COLO829 (cell line): ENCODE measurements at regions not wholly inside any gene's neighbourhood (a gene's known extent, or its start where the extent isn't known, plus 50 kb on each side); places are given as distances from the start of the nearest gene placed in this dataset.

Experiments
- DNase-seq: peaks from one replicate; pipeline ENCODE4 v3.0.0; 2012; ENCODE audit warnings: low spot score

DNA sequence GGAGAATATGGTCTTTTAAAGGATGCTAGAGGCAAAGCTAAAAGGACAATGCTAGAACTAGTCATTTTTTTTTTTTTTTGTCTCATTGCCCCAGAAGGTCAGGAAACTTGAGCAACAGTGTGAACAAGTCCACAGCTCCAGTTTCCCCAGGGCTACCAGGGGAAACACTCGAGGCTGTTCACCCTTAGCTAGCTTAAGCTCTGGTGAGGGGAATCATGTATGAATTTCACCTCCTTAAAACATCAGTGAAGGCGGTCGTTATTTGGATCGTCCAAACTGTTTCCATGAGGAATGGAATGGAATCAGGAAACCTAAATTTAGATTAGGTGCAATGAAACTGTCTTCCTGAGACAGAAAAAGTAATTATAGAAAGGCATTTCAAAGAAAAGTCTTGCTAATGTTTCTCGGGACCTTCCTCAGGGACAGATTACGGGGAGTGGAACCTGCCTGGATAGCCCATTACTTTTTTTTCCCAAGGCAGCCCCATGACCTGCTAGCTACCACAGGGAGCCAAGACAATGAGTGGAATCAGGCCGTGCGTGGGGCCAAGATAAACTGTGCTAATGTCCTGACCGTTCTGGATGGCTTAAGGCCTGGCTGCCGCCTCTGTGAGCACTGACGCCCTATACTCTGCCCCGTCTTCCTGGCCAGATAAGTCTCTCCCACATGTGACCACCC is 164.8 kb upstream of the SGK1 start:
- DNase-seq = no peak

DNA sequence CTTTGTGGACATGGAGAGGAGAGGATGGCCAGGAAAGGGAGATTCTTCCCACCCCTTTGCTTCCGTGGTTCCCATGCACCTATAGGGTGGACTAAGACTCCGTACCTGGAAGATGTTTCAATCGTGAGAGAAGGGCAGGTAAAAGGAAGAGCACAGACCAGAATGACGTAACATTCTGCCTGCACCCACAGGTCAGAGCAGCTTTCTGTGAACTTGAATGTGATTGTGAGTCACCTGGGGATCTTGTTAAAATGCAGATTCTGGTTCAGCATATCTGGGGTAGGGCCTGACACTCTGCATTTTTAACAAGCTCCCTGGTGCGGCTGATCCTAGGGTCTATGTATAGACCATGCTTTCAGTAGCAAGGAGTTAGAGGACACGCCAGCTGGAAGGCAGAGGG is 164.1 kb upstream of the SGK1 start:
- no peak for DNase-seq

DNA sequence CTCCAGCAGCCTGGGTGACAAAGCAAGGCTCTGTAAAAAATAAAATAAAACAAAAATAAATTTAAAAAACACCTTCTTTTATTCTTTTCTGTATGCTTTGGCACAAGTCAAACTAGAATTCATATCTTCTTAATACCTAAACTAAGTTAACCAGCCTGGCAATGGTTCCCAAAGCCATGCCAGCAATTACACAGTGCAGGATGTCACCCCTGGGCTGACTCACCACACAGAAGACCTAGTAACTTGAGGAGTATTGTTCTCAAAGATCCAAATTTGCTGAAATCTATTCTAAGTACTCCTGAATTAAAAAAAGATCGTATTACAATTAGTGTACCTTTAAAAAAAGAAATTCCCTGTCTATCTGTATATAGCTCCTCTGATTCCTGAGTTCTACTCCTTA is 162.7 kb upstream of the SGK1 start:
- DNase-seq = peak; percentile 26

DNA sequence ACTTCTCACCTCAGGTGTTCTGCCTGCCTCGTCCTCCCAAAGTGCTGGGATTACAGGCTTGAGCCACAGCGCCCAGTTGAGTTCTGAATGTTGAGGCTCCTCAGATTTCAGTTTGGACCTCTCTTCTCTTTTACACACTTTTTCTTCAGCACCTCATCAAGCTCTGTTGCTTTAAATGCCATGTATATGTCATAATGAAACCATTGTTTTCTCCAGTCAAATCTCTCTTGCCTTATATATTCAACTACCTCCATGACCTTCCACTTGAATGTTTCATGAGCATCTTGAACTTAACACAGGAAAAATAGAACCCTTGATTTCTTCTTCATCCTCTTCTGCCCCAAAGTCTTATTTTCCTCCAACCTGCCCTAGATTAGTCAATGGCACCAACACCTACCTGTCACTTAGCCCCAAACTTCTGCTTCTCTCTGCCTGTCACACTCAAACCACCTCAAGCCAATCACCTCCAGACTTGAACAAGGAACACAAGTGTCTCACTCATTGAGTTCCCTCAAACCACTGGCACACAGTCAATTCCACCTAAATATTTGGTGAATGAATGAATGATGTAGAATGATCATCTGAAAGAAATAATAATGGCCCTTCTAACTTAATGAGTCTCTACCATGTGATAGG is 161.0 kb upstream of the SGK1 start:
- peak; percentile 20 for DNase-seq

DNA sequence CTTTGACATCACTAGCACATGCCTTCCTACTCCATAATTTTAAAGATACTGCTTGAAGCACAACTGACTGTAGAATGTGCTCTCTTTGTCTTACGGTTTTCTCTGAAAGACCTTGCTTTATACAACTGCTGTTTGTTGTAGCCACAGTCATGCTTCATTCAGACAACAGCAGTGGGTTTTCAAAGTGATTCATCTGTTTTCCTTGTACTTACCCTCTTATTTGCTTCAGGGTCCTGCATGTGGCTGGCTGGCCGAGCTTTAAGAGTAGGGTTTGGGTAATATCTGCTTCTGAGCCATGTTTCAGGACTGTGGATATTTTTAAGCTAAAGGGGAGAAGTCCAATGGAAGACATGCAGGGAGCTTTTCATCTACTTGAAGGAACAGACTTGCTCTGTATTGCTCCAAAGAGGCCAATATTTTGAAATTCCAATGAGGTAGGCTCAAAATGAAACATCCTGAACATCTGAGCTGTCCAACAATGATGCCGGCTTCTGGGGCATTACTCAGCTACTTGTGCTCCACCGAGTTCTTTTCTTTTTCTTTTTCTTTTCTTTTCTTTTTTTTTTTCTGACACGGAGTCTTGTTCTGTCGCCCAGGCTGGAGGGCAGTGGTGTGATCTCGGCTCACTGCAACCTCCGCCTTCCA is 160.2 kb upstream of the SGK1 start:
- peak; percentile 65 for DNase-seq

DNA sequence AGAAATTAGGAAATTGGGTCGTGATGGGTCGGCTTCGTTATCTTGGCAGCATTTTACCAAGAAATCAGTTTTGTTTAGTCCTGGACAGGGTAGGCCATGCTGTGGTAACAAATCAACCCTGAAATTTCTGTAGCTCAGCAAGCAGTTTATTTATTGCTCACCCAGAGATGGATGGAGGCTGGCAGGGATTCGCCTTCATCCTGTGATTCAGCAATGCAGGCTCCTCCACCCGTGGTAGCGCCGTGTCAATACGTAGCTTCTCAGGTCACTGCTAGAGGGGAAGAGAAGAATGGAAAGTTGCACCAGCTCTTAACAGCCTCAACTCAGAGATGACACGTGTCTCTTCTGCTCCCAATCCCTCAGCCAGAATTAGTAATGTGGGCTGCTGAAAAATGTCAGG is 157.0 kb upstream of the SGK1 start:
- DNase-seq = no peak

DNA sequence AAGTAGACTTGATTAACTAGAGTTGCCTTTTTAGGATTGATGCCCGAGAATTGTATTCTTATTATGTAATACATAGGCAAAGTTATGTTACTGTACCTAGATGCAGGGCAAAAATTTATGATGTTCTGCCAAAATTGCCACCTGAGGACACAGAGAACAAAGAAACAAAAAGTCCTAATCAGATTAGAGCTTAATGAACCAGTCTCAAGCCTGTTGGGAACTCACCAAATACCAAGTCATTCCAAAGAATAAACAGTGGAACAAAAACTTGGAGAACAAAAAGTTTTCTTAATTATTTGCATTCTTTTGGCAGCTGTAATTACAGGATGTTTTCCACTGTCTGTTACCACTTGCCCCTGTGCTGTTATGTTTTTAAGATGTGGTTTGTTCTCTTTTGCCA is 154.7 kb upstream of the SGK1 start:
- no peak for DNase-seq

DNA sequence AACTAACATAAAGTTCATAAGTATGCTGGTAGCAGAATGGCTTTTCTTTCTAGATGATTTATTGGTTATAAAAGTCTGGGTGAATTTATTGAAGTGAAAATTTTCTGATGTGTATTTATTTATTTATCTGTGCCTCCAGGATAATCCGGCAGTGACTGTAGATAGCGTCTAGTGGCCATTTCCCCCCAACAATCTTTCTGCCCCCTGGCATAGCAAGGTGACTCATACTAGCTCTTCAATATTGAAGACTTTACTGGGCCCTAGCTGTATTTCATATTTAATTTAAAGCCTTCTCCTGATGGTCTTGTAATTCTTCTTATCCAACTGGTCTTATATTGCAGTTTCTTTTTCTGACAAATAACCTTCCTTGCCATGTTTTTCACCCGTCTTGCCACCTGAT is 154.1 kb upstream of the SGK1 start:
- DNase-seq = no peak

DNA sequence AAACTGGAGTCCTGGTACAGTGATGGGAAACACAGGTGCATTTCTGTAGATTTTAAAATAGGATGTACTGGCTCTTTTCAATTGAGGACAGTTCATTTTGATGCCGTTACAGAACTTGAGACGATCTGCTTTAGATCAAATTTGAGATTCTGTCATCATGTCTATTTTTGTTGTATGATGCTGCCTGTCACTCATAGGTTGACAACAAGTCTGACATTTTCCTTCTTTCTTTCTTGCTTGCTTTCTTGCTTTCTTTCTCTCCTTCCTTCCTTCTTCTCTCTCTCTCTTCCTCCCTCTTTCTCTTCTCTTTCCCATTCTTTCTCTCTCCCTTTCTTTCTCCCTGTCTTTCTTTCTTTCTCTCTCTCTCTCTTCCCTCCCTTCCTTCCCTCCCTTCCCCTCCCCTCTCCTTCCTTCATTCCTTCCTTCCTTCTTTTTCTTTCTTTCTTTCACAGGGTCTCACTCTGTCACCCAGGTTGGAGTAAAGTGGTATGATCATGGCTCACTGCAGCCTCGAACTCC is 152.6 kb upstream of the SGK1 start:
- DNase-seq = no peak

DNA sequence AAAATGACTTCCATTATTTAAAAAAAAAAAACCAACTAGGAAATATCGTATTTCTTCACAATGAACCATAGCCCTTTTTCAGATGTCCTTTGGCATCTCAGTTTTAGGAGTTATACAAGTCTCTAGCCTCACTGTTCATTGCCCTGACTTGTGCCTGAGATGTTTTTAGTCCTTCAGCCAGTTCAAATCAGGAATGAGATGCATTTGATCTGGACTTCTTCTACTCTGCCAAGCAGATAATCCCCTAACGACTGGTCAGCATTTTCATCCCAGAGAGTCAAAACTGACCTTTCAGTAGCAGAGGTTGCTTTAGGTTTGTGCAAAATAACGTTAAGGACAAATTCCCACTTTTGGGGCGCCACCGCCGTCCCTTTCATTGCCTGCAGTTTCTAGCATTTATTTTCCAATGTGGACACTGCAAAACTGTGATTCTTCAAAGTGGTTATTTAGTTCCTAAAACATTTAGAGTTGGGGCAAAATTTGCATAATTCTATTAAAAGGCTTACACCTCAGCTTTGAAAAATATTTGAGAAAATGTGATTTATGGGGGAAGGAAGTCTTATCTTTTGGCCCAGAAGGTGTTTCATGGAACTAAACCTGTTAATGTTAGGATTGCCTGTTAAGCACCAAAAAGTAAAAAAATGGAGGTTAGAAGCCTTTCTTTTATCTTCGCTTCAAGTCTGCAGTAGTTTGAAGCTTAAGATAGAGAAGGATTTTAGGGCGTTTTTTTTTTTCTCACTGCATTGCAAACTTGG is 152.0 kb upstream of the SGK1 start:
- DNase-seq = no peak

DNA sequence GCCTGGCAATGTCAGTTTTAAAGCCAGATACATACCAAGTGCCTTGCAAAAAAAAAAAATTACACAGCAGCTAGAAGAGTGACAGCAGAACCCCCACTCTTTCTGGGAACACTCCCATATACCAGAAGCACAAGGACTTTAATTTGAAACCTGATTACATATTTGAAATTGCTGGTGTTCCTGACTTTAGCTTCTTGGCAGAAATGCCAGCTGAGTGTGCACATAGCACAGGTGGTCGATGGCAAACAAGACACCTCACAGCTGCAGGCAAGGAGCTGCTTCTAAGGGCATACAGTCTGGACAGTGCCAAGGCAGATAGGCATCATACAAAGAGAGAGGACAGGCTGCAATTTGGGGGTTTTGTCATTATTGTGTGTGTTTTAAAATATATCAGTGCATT is 150.7 kb upstream of the SGK1 start:
- DNase-seq = no peak

DNA sequence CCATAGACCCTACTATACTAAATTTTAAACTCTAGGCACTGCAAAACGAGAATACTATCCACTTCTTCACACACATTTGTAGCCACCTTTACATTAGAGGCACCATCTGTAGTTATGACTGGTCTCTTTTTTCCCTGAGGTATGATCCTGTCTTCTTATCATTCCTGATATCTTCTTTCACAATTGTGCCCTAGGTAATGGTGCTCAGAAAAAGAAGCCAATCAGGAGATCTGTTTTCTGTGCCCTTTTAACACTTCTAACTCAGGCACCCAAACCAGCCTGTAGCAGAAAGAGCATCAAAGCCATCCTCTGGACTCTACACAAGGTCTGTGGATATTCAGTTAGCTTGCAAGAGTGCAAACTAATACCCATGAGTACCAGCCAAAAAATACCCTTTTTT is 149.7 kb upstream of the SGK1 start:
- no peak for DNase-seq

DNA sequence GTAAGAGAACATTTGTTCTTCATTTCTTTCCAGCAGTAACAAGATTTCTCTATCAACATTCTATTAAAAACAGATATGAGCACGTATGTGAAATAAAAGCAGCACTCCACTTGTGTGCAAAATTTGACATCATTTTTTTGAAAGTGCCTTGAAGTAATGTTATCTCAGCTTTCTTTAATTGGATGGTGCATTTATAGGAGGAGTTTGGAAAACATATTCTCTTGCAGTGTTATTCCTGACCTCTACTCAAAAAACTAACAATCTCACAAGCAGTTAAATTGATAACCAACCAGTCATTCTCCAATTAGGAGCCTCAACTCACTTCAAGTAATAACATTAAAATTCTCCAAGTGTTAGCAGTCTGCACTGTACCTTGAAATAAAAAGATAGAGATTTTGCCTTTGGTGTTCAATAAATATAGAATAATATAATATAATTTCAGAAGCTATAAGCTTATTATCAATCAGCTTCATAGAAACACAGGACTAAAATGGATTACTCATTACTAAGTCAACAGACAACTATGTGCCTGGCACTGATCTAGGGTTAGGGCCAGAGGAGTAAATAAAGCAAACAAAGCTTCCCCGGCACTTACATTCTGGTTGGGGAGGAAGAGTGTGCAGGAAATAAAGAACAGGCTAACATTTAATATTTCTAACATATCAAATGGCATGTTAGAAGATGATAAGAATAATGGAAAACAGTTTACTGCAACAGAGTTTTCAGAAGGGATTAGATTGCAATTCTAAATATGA is 149.0 kb upstream of the SGK1 start:
- DNase-seq = no peak

DNA sequence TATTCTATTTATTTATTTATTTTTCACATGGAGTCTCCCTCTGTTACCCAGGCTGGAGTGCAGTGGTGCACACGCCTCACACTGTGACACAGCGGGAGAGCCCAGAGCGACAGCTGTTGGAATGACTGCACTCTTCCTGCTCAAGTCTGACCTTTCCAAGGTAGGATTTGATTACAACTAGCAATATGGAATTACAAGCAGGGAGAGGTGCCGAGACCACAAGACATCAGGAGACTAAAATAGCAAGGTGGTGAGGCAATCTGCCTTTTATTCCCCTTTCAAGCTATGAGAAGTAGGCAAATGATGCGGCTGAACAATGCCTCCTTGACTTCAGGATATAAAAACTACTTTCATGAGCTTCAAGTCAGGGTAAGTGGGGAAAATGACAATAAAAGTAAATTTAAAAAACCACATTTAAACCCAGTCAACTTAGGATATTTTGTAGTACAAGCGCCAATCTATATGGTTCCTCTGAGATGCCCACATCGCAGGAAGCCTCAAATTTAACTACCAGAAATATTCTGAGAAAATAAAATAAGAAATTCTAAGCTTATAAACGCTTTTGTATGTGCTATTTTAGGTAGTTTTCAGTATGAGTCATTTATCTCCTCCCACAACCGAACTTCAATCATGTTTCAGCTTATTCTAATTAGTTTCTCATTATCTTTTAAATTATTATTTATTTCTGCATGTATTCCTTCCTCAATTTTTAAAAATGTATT is 146.9 kb upstream of the SGK1 start:
- peak; percentile 51 for DNase-seq

DNA sequence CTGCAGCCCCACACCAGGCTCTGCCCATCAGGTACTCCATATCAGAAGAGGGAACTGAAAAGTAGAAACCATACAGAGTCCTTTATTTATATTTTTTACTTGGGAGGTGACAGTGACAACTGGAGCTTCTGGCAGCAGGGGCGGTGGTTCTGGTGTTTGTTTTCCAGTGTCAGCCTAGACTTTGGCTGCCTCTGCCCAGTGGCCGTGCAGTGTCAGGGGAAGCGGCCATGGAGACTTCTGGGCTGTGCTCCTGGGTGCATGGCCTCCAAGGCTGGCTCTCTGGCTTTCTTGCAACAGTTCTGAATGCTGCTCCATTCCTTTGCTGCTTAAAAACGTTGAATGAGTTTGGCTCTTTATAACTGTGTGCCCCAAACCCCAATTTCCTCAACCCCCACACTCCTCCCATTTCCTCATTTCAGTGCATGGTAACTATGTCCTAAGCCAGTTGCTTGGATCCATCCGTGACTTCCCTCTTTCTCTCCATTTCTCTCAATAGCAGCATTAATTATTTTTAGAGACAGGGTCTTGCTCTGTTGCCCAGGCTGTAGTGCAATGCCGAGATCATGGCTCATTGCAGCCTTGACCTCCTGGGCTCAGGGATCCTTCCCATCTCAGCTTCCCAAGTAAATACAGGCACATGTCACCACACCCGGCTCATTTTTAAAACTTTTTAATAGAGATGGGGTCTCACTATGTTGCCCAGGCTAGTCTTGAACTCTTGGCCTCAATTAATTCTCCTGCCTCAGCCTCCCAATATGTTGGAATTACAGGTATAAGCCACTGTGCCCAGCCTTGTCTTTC is 141.1 kb upstream of the SGK1 start:
- no peak for DNase-seq

DNA sequence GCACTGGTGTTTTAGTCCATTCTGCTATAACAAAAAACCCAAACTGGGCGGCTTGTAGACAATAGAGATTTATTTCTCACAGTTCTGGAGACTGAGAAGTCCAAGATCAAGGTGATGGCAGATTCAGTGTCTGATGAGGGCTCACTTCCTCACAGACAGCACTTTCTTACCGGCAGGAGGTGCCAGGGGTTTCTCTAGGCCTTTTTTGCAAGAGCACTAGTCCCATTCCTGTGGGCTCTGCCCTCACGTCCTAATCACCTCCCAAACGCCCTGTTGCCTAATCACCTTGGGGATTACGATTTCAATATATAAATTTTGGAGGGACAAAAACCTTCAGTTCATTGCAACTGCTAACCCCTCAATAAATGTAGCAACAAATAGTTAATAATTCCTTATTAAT is 140.0 kb upstream of the SGK1 start:
- no peak for DNase-seq

DNA sequence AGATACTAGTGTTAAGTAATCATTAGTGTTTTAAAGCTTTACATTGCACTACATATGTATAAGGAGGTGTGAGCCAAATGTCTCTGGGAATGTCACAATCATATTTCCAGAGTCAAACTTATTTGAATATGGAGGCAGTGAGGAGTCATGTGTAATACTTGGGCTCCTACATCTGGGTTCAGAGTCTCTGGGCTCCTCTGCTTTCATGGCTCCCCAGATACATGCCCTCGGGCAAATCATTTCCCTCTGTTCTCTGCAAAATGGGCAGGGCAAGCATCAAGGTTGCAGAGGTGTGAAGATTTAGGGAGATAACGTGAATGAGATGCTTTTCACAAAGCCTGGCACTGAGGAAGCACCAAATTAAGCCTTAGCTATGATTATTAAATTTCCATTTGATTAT is 138.3 kb upstream of the SGK1 start:
- DNase-seq = no peak

DNA sequence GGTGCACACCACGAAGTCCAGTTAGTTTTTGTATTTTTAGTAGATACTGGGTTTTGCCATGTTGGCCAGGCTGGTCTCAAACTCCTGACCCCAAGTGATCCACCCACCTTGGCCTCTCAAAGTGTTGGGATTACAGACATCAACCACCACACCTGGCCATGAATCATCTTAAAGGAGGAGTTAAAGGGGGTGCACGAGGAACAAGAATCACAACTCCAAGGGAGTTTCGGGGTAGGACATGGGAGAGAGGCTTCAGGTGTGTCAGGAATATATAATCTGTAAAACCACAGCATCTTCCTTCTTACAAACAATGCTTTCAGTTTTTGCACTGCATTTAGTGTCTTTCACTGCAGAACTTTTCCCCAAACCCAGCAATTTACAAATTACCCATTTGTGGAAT is 137.4 kb upstream of the SGK1 start:
- DNase-seq = no peak

DNA sequence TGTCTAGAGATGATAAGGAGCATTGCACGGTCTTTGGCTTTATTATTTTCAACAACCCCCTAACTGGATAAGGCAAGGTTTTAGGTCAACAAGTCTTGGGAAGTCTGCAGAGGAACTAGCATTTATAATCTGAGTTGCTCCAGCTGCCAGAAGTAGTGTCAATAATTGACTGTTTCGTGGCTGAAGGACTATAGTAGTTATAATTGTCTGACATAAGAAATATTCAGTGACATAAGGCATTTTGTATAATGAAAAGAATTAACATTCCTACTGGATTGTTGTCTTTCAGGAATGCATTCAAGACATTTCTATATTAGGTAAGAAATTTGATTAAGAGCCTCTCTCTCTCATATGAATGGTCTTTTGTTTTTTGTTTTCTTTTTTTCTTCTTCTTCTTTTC is 136.9 kb upstream of the SGK1 start:
- no peak for DNase-seq

DNA sequence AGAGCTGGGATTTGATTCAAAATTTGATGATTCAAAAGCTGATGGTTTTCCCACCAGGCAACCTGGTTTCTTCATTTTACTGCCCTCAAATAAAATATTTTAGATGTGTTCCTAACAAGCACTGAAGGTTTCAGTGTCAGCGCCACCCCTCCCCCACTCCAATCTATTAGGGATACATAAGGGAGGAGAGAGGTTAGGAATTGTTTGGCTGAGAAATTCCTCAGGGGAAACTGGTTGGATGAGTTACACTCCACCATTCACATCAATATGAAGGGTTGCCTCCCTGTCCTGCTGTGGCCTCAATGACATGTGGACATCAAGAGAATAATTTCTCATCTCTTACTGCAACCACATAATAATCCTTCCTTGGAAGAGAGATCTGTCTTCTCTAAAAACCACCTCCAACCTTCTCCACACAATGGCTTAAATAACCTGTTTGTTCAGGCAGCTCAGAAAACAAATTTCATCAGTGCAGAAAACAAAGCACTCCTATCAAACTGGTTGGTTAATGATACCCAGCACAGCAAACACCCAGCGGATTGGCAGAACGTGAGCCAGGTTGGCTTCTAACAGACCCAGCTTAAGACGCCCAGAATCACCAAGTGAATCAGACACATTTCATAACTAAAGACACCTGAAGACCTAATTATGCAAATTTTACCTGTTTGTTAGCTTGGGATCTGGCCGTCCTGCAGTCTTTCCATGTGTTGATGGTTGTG is 136.0 kb upstream of the SGK1 start:
- DNase-seq = no peak
